Smooth muscle cell (in vitro differentiated cells): ENCODE measurements at regions not wholly inside any gene's neighbourhood (a gene's known extent, or its start where the extent isn't known, plus 50 kb on each side); places are given as distances from the start of the nearest gene placed in this dataset.

ENCODE experiments used
- DNase-seq: peaks from one replicate; lab custom pipeline; 2025; ENCODE audit not compliant: unreplicated experiment; lab: John Stamatoyannopoulos, UW
- H2AFZ ChIP-seq: fragments of 200-600 bp; sonication (generic); 2 replicates; pipeline ENCODE4 v1.6.0; 2016; ENCODE audit warnings: antibody characterized with exemption, low read depth, mild to moderate bottlenecking
- H3F3A ChIP-seq: fragments of 200-600 bp; sonication (generic); 2 replicates; pipeline ENCODE4 v1.6.0; 2017; ENCODE audit warnings: antibody characterized with exemption, low read depth
- H3K27ac ChIP-seq: fragments of 200-600 bp; sonication (generic); 2 replicates; pipeline ENCODE4 v1.5.1; 2016; ENCODE audit warnings: low read depth, mild to moderate bottlenecking
- H3K27me3 ChIP-seq: fragments of 200-600 bp; sonication (generic); 2 replicates; pipeline ENCODE4 v1.6.1; 2016; ENCODE audit warnings: low read depth, mild to moderate bottlenecking
- H3K36me3 ChIP-seq: fragments of 200-600 bp; sonication (generic); 2 replicates; pipeline ENCODE4 v1.5.1; 2016; ENCODE audit warnings: low read depth
- H3K4me1 ChIP-seq: fragments of 200-600 bp; sonication (generic); 2 replicates; pipeline ENCODE4 v1.5.1; 2016; ENCODE audit warnings: low read depth
- H3K4me2 ChIP-seq: fragments of 200-600 bp; sonication (generic); 2 replicates; pipeline ENCODE4 v1.6.0; 2016; ENCODE audit warnings: mild to moderate bottlenecking
- H3K4me3 ChIP-seq: fragments of 200-600 bp; sonication (generic); 2 replicates; pipeline ENCODE4 v1.5.1; 2016; ENCODE audit warnings: mild to moderate bottlenecking
- H3K79me2 ChIP-seq: fragments of 200-600 bp; sonication (generic); 2 replicates; pipeline ENCODE4 v1.6.0; 2016; ENCODE audit warnings: low read depth, mild to moderate bottlenecking
- H3K9ac ChIP-seq: fragments of 200-600 bp; sonication (generic); 2 replicates; pipeline ENCODE4 v1.6.0; 2016; ENCODE audit warnings: low read depth
- H3K9me3 ChIP-seq: fragments of 200-600 bp; sonication (generic); replicated peaks from 2 replicates; pipeline ENCODE4 v1.5.1; 2016; ENCODE audit warnings: low read depth
- H4K20me1 ChIP-seq: fragments of 200-600 bp; sonication (generic); 2 replicates; pipeline ENCODE4 v1.6.0; 2016; ENCODE audit warnings: low read depth
- WGBS: methylation state at CpG from one replicate; pipeline ENCODE4 v1.1.7; 2016; ENCODE audit warnings: low lambda C conversion rate; 5-methylcytosine and 5-hydroxymethylcytosine counted together
- TF ChIP-seq, protein P1 (sequence below): fragments of 200-600 bp; sonication (generic); IDR thresholded peaks from 2 replicates; pipeline ENCODE4 v1.5.1; 2017; ENCODE audit warnings: borderline replicate concordance, mild to moderate bottlenecking, antibody characterized with exemption; ENCODE audit not compliant: insufficient read depth, poor library complexity, severe bottlenecking

DNA sequence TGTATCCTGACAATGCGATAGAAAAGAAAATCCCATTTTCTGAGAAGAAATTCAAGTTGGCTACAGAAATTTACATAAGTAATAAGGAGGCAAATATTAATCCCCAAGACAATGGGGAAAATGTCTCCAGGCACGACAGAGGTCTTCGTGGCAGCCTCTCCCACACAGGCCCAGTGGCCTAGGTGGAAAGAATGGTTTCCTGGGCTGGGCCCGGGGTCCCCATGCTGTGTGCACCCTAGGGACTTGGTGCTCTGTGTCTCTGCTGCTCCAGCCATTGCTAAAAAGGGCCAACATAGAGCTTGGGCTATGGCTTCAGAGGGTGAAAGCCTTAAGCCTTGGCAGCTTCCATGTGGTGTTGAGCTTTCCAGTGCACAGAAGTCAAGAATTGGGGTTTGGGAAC lies 102.5 kb upstream of the LYPLAL1 start:
- no peaks in the 10 kb centered on the region for H3K36me3 ChIP-seq
- H3K9me3 ChIP-seq: no peaks in the 10 kb centered on the region
- H3K4me3 ChIP-seq: no peak overlapping the region
- no peaks in the 10 kb centered on the region for H4K20me1 ChIP-seq
- WGBS: 89% methylated on average over 4 of the region's 4 CpGs
- no peak overlapping the region for H2AFZ ChIP-seq
- TF ChIP-seq, protein P1, sequence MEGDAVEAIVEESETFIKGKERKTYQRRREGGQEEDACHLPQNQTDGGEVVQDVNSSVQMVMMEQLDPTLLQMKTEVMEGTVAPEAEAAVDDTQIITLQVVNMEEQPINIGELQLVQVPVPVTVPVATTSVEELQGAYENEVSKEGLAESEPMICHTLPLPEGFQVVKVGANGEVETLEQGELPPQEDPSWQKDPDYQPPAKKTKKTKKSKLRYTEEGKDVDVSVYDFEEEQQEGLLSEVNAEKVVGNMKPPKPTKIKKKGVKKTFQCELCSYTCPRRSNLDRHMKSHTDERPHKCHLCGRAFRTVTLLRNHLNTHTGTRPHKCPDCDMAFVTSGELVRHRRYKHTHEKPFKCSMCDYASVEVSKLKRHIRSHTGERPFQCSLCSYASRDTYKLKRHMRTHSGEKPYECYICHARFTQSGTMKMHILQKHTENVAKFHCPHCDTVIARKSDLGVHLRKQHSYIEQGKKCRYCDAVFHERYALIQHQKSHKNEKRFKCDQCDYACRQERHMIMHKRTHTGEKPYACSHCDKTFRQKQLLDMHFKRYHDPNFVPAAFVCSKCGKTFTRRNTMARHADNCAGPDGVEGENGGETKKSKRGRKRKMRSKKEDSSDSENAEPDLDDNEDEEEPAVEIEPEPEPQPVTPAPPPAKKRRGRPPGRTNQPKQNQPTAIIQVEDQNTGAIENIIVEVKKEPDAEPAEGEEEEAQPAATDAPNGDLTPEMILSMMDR: no peak
- no peaks in the 10 kb centered on the region for H3K4me1 ChIP-seq
- peaks cover 5% of the 10 kb centered on the region for H3F3A ChIP-seq
- no peak overlapping the region for H3K4me2 ChIP-seq
- H3K79me2 ChIP-seq: no peaks in the 10 kb centered on the region
- H3K27ac ChIP-seq: no peak overlapping the region
- H3K27me3 ChIP-seq: no peaks in the 10 kb centered on the region
- no peak overlapping the region for H3K9ac ChIP-seq
- DNase-seq: no peak

DNA sequence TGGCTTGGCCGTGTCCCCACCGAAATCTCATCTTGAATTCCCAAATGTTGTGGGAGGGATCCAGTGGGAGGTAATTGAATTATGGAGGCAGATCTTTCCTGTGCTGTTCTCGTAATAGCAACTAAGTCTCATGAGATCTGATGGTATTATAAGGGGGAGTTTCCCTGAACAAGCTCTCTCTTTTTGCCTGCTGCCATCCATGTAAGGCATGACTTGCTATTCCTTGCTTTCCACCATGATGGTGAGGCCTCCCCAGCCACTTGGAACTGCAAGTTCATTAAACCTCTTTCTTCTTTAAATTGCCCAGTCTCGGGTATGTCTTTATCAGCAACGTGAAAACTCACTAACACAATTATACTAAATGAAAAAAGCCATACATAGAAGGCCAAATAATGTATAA lies 101.3 kb upstream of the LYPLAL1 start:
- H2AFZ ChIP-seq: no peak overlapping the region
- no peaks in the 10 kb centered on the region for H3K36me3 ChIP-seq
- H3K4me2 ChIP-seq: no peak overlapping the region
- H3K4me3 ChIP-seq: no peak overlapping the region
- DNase-seq: no peak
- no peaks in the 10 kb centered on the region for H3K4me1 ChIP-seq
- whole genome bisulfite sequencing: 95% methylated on average over 5 of the region's 5 CpGs
- no peaks in the 10 kb centered on the region for H3K27me3 ChIP-seq
- TF ChIP-seq, protein P1: no peak
- H3K9ac ChIP-seq: no peak overlapping the region
- H3K27ac ChIP-seq: no peak overlapping the region
- H3K79me2 ChIP-seq: no peaks in the 10 kb centered on the region
- H3F3A ChIP-seq: peaks cover 3% of the 10 kb centered on the region
- H4K20me1 ChIP-seq: no peaks in the 10 kb centered on the region
- no peaks in the 10 kb centered on the region for H3K9me3 ChIP-seq

DNA sequence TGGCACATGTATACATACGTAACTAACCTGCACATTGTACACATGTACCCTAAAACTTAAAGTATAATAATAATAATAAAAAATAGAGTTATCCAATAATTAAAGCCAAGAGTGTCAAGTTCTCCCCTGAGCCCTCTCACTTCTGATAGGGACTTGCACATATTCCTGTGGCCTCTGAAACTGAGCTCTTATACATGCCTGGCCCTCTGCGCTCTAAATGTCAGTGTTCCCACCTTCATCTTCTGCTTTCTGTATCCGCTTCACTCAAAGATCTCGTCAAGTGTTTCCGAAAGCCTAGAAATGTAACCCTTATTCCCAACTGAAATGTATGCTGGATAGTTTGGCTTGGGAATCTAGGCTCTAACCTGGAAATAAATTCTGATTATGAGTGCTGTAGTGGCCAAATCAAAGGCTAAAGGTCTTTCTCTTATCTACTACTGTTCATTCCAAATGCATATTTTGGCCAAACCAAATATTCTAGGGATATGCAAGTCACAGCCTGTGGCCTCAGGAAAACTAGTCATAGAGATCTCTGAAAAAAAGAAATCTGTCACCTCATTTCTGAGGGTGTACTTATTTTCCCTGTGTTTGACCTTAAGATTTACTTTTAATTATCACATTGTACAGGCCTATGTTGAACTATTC lies 99.5 kb upstream of the LYPLAL1 start:
- TF ChIP-seq, protein P1: no peak
- WGBS: 97% methylated on average over 5 of the region's 5 CpGs

More for the DNA sequence above, 99.5 kb upstream of the LYPLAL1 start:
- H3K4me3 ChIP-seq: no peak overlapping the region
- no peak overlapping the region for H3K4me2 ChIP-seq
- H4K20me1 ChIP-seq: no peaks in the 10 kb centered on the region
- no peak overlapping the region for H3K27ac ChIP-seq
- H3K27me3 ChIP-seq: no peaks in the 10 kb centered on the region
- H3K9ac ChIP-seq: no peak overlapping the region
- H3K79me2 ChIP-seq: no peaks in the 10 kb centered on the region
- H3K9me3 ChIP-seq: no peaks in the 10 kb centered on the region
- H3K36me3 ChIP-seq: no peaks in the 10 kb centered on the region
- H2AFZ ChIP-seq: no peak overlapping the region
- H3F3A ChIP-seq: no peaks in the 10 kb centered on the region
- DNase-seq: no peak
- no peaks in the 10 kb centered on the region for H3K4me1 ChIP-seq
